K562 (cell line): ENCODE measurements at regions not wholly inside any gene's neighbourhood (a gene's known extent, or its start where the extent isn't known, plus 50 kb on each side); places are given as distances from the start of the nearest gene placed in this dataset.

Source experiments
- ATAC-seq: fragments of 200-7000 bp; cut with Tn5 transposase; 3 replicates; pipeline ENCODE4 v1.9.1; 2020; ENCODE audit warnings: moderate library complexity
- BruUV-seq: library from RNA; stranded (reverse); fragments of 400-500 nt; replicated peaks from 2 replicates; lab custom pipeline; 2021; lab: Mats Ljungman, UMichigan
- CTCF ChIA-PET: fragments of 300-600 bp; formaldehyde crosslinking; extraction: SDS; loops from one replicate; lab custom pipeline; 2021; ENCODE audit warnings: low intra/inter-chr PET ratio; lab: Yijun Ruan, JAX
- POLR2A ChIA-PET: fragments of 300-600, 350-650 bp; sonication (Branson Sonifier 250); formaldehyde crosslinking; extraction: SDS; loops from one replicate; lab custom pipeline; 2021; ENCODE audit warnings: antibody characterized with exemption, inconsistent platforms; lab: Yijun Ruan, JAX
- DNase-seq, 4 experiments: peaks; one replicate each; pipeline versions ENCODE4 v3.0.0 to v3.0.0-alpha.2; 2011 to 2018; ENCODE audit warnings: low spot score in 3 of 4, mixed read lengths in 3 of 4; ENCODE audit errors: extremely low read depth in 1 of 4
- FAIRE-seq: peaks from 2 replicates; lab custom pipeline; 2011; peaks lifted over from hg19 to GRCh38; lab: Jason Lieb, UNC
- H2AFZ ChIP-seq: 2 replicates; pipeline ENCODE4 v1.6.0; 2011; ENCODE audit warnings: low read depth, low read length, control low read depth, inconsistent platforms
- H3K27ac ChIP-seq: fragments of 200-600 bp; 3 replicates; pipeline ENCODE4 v1.8.0; 2011; ENCODE audit warnings: low read depth, mild to moderate bottlenecking, control low read depth, inconsistent platforms, low read length, moderate library complexity, mixed read lengths; ENCODE audit errors: extremely low read depth
- H3K27me3 ChIP-seq, 2 experiments: fragments of 300-600 bp in 1 of 2; 2 replicates in 1 of 2; 3 replicates in 1 of 2; pipeline versions ENCODE4 v1.6.0 to v1.8.0; 2011; ENCODE audit warnings: inconsistent platforms in 2 of 2, low read length in 2 of 2, mild to moderate bottlenecking in 1 of 2, mixed read lengths in 1 of 2, moderate library complexity in 1 of 2; ENCODE audit not compliant: control insufficient read depth in 2 of 2, insufficient read depth in 2 of 2
- H3K36me3 ChIP-seq: fragments of 300-600 bp; 3 replicates; pipeline ENCODE4 v1.8.0; 2011; ENCODE audit warnings: mild to moderate bottlenecking, low read length, inconsistent platforms; ENCODE audit not compliant: control insufficient read depth, insufficient read depth
- H3K4me1 ChIP-seq, 2 experiments: fragments of 200-600 bp in 1 of 2; replicated peaks in 1 of 2; 2 replicates in 1 of 2; 3 replicates in 1 of 2; pipeline versions ENCODE4 v1.5.1 to v1.8.0; 2011; ENCODE audit warnings: inconsistent platforms in 2 of 2, low read length in 2 of 2, mild to moderate bottlenecking in 1 of 2, mixed read lengths in 1 of 2, moderate library complexity in 1 of 2; ENCODE audit not compliant: control insufficient read depth in 2 of 2, insufficient read depth in 2 of 2
- H3K4me2 ChIP-seq: 2 replicates; pipeline ENCODE4 v1.6.1; 2011; ENCODE audit warnings: low read length, control low read depth, inconsistent platforms, mixed read lengths; ENCODE audit not compliant: insufficient read depth
- H3K4me3 ChIP-seq: fragments of 200-600 bp; sonication (generic), shearing (Covaris generic); 2 replicates; pipeline ENCODE4 v1.5.1; 2016; ENCODE audit warnings: control low read depth, inconsistent platforms
- H3K79me2 ChIP-seq: fragments of 200-600 bp; 3 replicates; pipeline ENCODE4 v1.8.0; 2011; ENCODE audit warnings: low read length, inconsistent platforms; ENCODE audit not compliant: control insufficient read depth, insufficient read depth
- H3K9ac ChIP-seq, 2 experiments: 2 replicates each; pipeline versions ENCODE4 v1.6.0 to v1.6.1; 2011; ENCODE audit warnings: low read depth in 2 of 2, low read length in 2 of 2, control low read depth in 1 of 2, inconsistent platforms in 1 of 2, mild to moderate bottlenecking in 1 of 2, mixed read lengths in 1 of 2; ENCODE audit not compliant: insufficient read depth in 1 of 2
- H3K9me1 ChIP-seq: one replicate; pipeline ENCODE4 v1.6.0; 2011; ENCODE audit warnings: inconsistent platforms, mild to moderate bottlenecking, low read length, moderate library complexity; ENCODE audit not compliant: control insufficient read depth, insufficient read depth
- H3K9me3 ChIP-seq: replicated peaks from 2 replicates; pipeline ENCODE4 v1.5.1; 2011; ENCODE audit warnings: low read depth, low read length, inconsistent platforms; ENCODE audit not compliant: control insufficient read depth, insufficient read depth
- H4K20me1 ChIP-seq: replicated peaks from 2 replicates; pipeline ENCODE4 v1.6.1; 2011; ENCODE audit warnings: low read length, inconsistent platforms, mixed read lengths; ENCODE audit not compliant: control insufficient read depth, insufficient read depth
- ADNP ChIP-seq: fragments of 200-800 bp; sonication (Bioruptor generic); IDR thresholded peaks from 2 replicates; pipeline ENCODE4 v1.6.1; 2016; ENCODE audit warnings: missing genetic modification characterization, missing compliant biosample characterization
- CBFA2T2 ChIP-seq: fragments of 450-650 bp; conservative IDR thresholded peaks from 2 replicates; pipeline ENCODE4 v1.6.1; 2017; ENCODE audit warnings: mild to moderate bottlenecking
- HEY1 ChIP-seq: fragments of 250-450 bp; sonication (Bioruptor Pico); IDR thresholded peaks from 2 replicates; pipeline ENCODE4 v1.5.0; 2020; ENCODE audit warnings: mild to moderate bottlenecking, moderate library complexity, borderline replicate concordance
- HMG20B ChIP-seq: fragments of 250-450 bp; sonication (Bioruptor Pico); IDR thresholded peaks from 2 replicates; pipeline ENCODE4 v1.5.0; 2021; ENCODE audit warnings: mild to moderate bottlenecking
- NFIC ChIP-seq: fragments of 450-650 bp; IDR thresholded peaks from 2 replicates; pipeline ENCODE4 v1.6.1; 2017; ENCODE audit warnings: mild to moderate bottlenecking, inconsistent platforms
- PTRF ChIP-seq: fragments of 450-650 bp; IDR thresholded peaks from 2 replicates; pipeline ENCODE4 v1.6.1; 2016; ENCODE audit warnings: mild to moderate bottlenecking, missing genetic modification characterization, missing compliant biosample characterization
- RAD51 ChIP-seq: fragments of 450-650 bp; IDR thresholded peaks from 2 replicates; pipeline ENCODE4 v1.7.1; 2016; ENCODE audit warnings: low read depth, mild to moderate bottlenecking, borderline replicate concordance
- SMAD4 ChIP-seq: fragments of 250-450 bp; sonication (Bioruptor Pico); conservative IDR thresholded peaks from 2 replicates; pipeline ENCODE4 v1.8.0; 2021; ENCODE audit warnings: inconsistent platforms, mild to moderate bottlenecking, moderate library complexity
- SMARCA5 ChIP-seq: fragments of 450-650 bp; IDR thresholded peaks from 2 replicates; pipeline ENCODE4 v1.6.1; 2016
- WGBS: fragments of 100-300 bp; shearing (Covaris generic); methylation state at CpG from one replicate; pipeline ENCODE4 v1.1.6; 2016; ENCODE audit warnings: low coverage, mixed read lengths; ENCODE audit not compliant: insufficient coverage; ENCODE audit errors: missing lambda C conversion rate; 5-methylcytosine and 5-hydroxymethylcytosine counted together
- in situ Hi-C: fragments of 300-500 bp; cut with MboI; formaldehyde crosslinking; loops from 4 replicates; pipeline ENCODE4 v1.15.0; 2018; ENCODE audit warnings: inconsistent platforms, mixed read lengths
- intact Hi-C: fragments of 100-400 bp; cut with micrococcal nuclease; formaldehyde crosslinking; loops from 2 replicates; pipeline ENCODE4 v1.14.2; 2022
- TF ChIP-seq, protein P1 (sequence below), 2 experiments: fragments of 150-350 bp in 1 of 2; IDR thresholded peaks; 2 replicates each; pipeline ENCODE4 v1.6.1; 2012 to 2016; ENCODE audit warnings: low read depth in 2 of 2, low read length in 2 of 2, mild to moderate bottlenecking in 1 of 2, moderate library complexity in 1 of 2
- TF ChIP-seq, protein P2 (sequence below): IDR thresholded peaks from 2 replicates; pipeline ENCODE4 v1.6.1; 2014; ENCODE audit warnings: antibody characterized with exemption
- TF ChIP-seq, protein P3 (sequence below): fragments of 150-350 bp; conservative IDR thresholded peaks from 2 replicates; pipeline ENCODE4 v1.6.1; 2014; ENCODE audit warnings: low read length

DNA sequence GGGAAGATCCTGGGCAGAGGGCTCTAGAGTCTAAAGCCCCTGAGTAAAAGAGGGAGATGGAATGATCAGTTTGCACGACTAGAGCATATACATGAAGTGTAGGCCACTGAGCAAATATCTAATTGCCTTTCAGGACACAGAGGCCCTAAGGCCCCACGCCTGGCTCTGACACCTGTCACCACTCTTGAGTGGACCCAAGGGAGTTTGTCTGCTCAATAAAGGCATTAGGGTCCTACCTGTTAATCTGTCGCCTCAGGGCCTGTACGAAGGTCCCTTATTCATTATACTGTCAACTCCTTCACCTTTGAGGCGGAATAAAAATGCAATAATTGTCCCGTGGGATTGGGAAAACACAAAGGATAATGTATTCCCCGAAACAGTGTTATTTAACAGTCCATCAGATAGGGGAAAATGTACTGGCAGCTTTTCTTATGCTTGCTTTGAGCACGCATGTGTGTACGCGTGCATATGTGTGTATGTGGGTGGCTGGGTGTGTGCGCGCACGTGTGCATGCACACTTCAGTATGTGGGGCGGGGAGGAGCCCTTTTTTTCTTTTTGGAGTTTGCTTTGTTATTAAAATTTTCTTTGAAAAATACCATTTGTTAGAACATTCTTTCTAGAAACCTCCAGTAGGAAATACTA, 161.8 kb upstream of the SERP2 start:
- H3K9ac ChIP-seq, result no peak overlapping the region
- ChIA-PET CTCF (no interaction called here), POLR2A (no interaction called here)
- H3K9me3 ChIP-seq, result no peaks in the 10 kb centered on the region
- no peak overlapping the region for H2AFZ ChIP-seq
- H3K9me1 ChIP-seq, result no peaks in the 10 kb centered on the region
- H3K79me2 ChIP-seq, result no peaks in the 10 kb centered on the region
- H3K27me3 ChIP-seq, result peaks cover 0 to 7% of the 10 kb centered on the region in 2 experiments; a peak in 2 of 5 replicates
- H4K20me1 ChIP-seq, result no peaks in the 10 kb centered on the region
- no peak overlapping the region for H3K4me2 ChIP-seq
- TF ChIP-seq SMARCA5 (no peak), RAD51 (no peak), SMAD4 (CRISPR knock-in tag) (no peak), HEY1 (no peak), CBFA2T2 (no peak), HMG20B (no peak), ADNP (tag) (no peak), NFIC (no peak), PTRF (tag) (no peak)
- TF ChIP-seq, protein P1, sequence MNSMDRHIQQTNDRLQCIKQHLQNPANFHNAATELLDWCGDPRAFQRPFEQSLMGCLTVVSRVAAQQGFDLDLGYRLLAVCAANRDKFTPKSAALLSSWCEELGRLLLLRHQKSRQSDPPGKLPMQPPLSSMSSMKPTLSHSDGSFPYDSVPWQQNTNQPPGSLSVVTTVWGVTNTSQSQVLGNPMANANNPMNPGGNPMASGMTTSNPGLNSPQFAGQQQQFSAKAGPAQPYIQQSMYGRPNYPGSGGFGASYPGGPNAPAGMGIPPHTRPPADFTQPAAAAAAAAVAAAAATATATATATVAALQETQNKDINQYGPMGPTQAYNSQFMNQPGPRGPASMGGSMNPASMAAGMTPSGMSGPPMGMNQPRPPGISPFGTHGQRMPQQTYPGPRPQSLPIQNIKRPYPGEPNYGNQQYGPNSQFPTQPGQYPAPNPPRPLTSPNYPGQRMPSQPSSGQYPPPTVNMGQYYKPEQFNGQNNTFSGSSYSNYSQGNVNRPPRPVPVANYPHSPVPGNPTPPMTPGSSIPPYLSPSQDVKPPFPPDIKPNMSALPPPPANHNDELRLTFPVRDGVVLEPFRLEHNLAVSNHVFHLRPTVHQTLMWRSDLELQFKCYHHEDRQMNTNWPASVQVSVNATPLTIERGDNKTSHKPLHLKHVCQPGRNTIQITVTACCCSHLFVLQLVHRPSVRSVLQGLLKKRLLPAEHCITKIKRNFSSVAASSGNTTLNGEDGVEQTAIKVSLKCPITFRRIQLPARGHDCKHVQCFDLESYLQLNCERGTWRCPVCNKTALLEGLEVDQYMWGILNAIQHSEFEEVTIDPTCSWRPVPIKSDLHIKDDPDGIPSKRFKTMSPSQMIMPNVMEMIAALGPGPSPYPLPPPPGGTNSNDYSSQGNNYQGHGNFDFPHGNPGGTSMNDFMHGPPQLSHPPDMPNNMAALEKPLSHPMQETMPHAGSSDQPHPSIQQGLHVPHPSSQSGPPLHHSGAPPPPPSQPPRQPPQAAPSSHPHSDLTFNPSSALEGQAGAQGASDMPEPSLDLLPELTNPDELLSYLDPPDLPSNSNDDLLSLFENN (IDR thresholded peaks at IDR 0.05; ENCODE audit: low read depth in 2 of 2, low read length in 2 of 2), result no peak
- TF ChIP-seq, protein P2, sequence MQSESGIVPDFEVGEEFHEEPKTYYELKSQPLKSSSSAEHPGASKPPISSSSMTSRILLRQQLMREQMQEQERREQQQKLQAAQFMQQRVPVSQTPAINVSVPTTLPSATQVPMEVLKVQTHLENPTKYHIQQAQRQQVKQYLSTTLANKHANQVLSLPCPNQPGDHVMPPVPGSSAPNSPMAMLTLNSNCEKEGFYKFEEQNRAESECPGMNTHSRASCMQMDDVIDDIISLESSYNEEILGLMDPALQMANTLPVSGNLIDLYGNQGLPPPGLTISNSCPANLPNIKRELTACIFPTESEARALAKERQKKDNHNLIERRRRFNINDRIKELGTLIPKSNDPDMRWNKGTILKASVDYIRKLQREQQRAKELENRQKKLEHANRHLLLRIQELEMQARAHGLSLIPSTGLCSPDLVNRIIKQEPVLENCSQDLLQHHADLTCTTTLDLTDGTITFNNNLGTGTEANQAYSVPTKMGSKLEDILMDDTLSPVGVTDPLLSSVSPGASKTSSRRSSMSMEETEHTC, result no peak
- TF ChIP-seq, protein P3, sequence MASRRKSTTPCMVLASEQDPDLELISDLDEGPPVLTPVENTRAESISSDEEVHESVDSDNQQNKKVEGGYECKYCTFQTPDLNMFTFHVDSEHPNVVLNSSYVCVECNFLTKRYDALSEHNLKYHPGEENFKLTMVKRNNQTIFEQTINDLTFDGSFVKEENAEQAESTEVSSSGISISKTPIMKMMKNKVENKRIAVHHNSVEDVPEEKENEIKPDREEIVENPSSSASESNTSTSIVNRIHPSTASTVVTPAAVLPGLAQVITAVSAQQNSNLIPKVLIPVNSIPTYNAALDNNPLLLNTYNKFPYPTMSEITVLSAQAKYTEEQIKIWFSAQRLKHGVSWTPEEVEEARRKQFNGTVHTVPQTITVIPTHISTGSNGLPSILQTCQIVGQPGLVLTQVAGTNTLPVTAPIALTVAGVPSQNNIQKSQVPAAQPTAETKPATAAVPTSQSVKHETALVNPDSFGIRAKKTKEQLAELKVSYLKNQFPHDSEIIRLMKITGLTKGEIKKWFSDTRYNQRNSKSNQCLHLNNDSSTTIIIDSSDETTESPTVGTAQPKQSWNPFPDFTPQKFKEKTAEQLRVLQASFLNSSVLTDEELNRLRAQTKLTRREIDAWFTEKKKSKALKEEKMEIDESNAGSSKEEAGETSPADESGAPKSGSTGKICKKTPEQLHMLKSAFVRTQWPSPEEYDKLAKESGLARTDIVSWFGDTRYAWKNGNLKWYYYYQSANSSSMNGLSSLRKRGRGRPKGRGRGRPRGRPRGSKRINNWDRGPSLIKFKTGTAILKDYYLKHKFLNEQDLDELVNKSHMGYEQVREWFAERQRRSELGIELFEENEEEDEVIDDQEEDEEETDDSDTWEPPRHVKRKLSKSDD, result no peak
- DNase-seq (no peak), FAIRE-seq (no peak), ATAC-seq (no peak)
- no peak overlapping the region for H3K4me3 ChIP-seq
- intact Hi-C loops, result no loop called here
- 1% methylated on average over 10 of the region's 14 CpGs for WGBS
- H3K36me3 ChIP-seq, result no peaks in the 10 kb centered on the region
- no TSS peak for BruUV-seq
- H3K27ac ChIP-seq, result no peak overlapping the region
- in situ Hi-C loops, result no loop called here
- H3K4me1 ChIP-seq, result no peaks in the 10 kb centered on the region
